GM12875 (cell line): ENCODE measurements at regions not wholly inside any gene's neighbourhood (a gene's known extent, or its start where the extent isn't known, plus 50 kb on each side); places are given as distances from the start of the nearest gene placed in this dataset.

Experiments
- H3K4me3 ChIP-seq: one replicate; pipeline ENCODE4 v1.5.1; 2011; ENCODE audit warnings: low read depth, low read length, control low read depth
- CTCF ChIP-seq: IDR thresholded peaks from 2 replicates; pipeline ENCODE4 v1.5.1; 2011; ENCODE audit warnings: low read depth, mild to moderate bottlenecking, control low read depth, inconsistent platforms, low read length, moderate library complexity, borderline replicate concordance; ENCODE audit not compliant: insufficient read depth

GRCh38 chr22:27630754-27631153, 170.8 kb downstream of the MN1 start:
- TF ChIP-seq CTCF, result no peak
- no peak overlapping the region for H3K4me3 ChIP-seq

GRCh38 chr22:27631641-27632040, 169.9 kb downstream of the MN1 start:
- TF ChIP-seq CTCF, result no peak

GRCh38 chr22:27632451-27633295, 168.9 kb downstream of the MN1 start:
- no peak for TF ChIP-seq CTCF
- no peak overlapping the region for H3K4me3 ChIP-seq

More at GRCh38 chr22:27631641-27632040, 169.9 kb downstream of the MN1 start:
- H3K4me3 ChIP-seq, result no peak overlapping the region

GRCh38 chr22:27633296-27633871, 168.2 kb downstream of the MN1 start:
- no peak overlapping the region for H3K4me3 ChIP-seq
- TF ChIP-seq CTCF, result no peak

GRCh38 chr22:27634043-27634740, 167.4 kb downstream of the MN1 start:
- H3K4me3 ChIP-seq, result no peak overlapping the region
- no peak for TF ChIP-seq CTCF

GRCh38 chr22:27635435-27635834, 166.1 kb downstream of the MN1 start:
- H3K4me3 ChIP-seq, result no peak overlapping the region
- no peak for TF ChIP-seq CTCF
